ENCODE measurements at regions not wholly inside any gene's neighbourhood (a gene's known extent, or its start where the extent isn't known, plus 50 kb on each side); places are given as distances from the start of the nearest gene placed in this dataset.
"Not testable (repeated sequence)": the region's sequence is repeated elsewhere in the genome, so short reads cannot be mapped to it uniquely, and the experiment has no call there.

GRCh38 chr14:96688629-96689028 is 108.6 kb upstream of the VRK1 start:
- no peak for DNase-seq

DNA sequence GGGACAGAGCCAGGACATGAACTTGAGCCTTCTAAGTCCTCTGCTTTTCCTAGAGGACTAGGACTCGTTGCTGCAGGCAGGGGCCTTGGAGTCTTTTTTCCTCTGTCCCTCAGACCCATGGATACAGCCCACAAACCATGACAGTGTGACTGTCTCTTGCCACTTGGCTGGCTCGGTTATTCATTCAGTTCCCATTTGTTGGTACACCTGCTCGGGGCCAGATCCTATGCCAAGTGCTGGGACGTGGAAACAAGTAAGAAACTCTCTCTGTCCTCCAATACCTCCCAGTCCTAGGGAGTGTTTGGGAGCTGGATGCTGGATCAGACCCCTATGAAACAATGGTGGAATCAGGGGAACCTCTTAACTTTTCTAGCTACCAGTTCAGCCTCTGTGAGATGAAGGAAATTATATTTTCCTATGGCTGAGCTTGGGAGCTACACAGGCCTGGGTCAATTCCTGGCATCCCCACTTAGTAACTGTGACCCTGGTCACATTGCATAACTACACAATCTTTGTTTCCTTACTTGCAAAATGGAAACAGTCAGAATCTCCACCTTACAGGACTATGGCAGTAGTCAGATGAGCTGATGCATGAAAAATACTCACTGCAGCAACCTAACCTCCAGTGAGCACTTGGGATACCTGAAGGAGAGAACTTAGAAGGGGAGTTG is 106.3 kb upstream of the VRK1 start:
- DNase-seq: no peak

DNA sequence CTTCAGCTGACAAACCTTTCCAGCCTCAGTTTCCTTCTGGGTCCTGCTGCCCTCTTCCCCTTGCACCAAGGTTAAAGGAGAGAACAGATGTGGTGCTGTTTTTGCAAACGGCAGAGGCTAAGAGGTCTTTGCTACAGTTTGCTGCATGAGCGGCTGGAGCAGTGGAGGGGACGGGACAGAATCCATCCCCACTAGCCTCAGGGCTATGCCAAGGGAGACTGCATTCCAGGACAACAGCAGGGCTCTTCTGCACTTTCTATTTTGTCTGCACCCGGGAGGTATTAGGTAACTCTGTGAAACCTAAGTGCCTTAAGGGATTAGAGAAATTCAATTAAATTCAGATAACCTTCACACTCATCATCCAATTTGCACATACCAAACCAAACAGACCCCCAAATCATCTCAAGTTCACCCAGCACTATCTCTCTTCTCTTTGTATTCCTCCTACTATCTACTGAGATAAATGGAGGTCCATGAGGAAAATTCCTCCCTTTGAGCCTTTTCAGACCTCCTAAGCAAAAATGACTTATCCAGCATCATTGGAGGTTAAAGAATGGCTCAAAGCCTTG is 103.8 kb upstream of the VRK1 start:
- DNase-seq: no peak

- no peak for DNase-seq
These were observed 103.2 kb upstream of the VRK1 start for GRCh38 chr14:96693987-96694386.

GRCh38 chr14:96698960-96699539 is 98.1 kb upstream of the VRK1 start:
- no peak for DNase-seq

GRCh38 chr14:96699666-96700065 is 97.5 kb upstream of the VRK1 start:
- no peak for DNase-seq

DNA sequence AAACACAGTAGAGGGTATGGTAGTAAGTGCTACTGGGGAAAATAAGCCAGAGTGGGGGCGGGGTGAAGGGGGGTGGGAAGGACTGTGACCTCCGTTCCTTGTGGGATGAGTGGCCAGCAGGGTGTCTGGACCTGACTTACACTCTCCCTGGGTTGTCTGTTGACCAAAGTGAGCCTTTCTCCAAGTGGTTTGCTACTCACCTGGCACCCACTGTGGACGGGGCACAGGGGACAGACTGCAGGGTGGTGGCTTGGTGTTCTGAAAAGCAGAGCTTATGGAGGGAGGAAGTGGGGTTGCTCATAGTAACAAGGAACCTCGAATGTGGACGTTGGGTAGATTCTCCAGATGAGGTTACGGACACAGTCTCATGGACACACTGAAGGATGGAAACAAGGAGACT is 94.4 kb upstream of the VRK1 start:
- DNase-seq: no peak

GRCh38 chr14:96705422-96706092 is 91.6 kb upstream of the VRK1 start:
- no peak for DNase-seq

GRCh38 chr14:96706893-96707292 is 90.3 kb upstream of the VRK1 start:
- DNase-seq: no peak

GRCh38 chr14:96710060-96710666 is 87.0 kb upstream of the VRK1 start:
- DNase-seq: peak; percentile 20

DNA sequence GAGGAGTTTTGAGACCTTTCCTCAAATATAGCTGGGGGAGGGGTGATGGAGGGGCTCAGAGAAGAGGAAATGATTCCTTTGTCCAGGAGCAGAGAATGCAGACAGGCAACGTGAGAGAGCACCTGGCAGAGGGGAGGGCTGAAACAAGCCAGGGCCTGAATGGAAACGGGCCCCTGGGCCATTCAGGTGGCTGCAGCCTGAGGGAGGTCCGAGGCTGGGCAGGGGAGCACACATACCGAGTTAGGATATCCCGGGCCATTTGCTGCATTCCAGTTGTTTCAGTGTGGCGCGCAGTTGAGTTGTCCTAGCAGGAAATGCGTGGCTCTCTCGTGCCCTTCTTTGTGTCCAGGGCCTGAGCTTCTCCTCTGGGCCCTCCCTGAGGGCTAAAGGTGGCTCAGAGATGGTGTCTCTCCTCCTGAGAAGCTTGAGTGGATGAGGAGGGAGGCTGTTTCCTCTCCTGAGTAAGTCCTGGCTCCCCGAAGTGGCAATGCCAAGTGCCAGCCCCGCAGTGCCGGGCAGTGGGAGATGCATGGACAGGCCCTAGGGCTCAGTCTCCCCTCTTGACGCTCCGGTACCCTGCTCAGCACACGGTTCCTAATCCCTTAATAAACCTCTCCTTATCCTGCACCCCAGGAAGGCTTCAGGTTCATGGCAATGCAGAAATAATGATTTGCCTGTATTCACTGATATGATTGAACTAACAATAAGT is 85.5 kb upstream of the VRK1 start:
- no peak for DNase-seq

DNA sequence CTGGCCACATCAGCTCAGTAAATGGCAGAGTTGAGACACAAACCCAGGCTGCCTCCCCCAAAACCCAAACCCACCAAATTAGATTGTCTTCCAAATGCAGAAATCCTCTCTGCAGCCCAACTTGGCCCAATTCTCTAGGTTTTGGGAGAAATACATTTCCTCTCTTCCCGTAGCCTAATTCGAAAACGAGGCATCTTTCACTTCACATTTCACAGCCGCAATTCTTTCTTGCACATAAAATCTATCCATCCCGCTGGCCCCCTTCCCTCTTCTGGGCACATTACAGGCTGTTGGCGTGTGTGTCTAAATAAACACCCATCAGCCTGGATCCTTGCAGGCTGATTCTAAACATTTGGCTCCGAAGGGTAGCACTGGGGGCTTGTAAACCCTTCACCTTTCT is 83.8 kb upstream of the VRK1 start:
- DNase-seq: no peak

GRCh38 chr14:96714537-96714936 is 82.6 kb upstream of the VRK1 start:
- DNase-seq: not testable (repeated sequence)

- DNase-seq: no peak
These were observed 80.1 kb upstream of the VRK1 start for GRCh38 chr14:96717116-96717515.

GRCh38 chr14:96718407-96718806 is 78.8 kb upstream of the VRK1 start:
- no peak for DNase-seq

- DNase-seq: not testable (repeated sequence)
These were observed 76.5 kb upstream of the VRK1 start for GRCh38 chr14:96720702-96721101.

DNA sequence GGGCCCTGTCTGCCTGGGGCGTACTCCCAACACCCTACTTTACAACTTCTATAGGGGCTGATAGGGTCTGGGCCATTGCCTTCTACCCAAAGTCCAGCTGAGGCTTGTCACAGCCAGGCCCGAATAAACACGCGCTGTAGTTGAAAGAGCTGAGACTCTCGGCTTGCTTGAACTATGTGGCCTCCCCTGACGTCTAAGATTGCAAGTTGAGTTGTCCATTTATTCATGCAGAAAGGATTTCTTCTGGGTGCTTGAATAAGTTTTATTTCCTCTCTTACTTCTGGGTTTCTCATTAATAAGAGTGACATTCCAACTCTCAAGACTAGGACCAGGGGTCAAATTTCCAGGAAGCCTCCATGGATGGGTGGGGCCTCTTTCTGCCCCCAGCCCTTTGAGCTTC is 74.4 kb upstream of the VRK1 start:
- DNase-seq: no peak

- DNase-seq: no peak
These were observed 73.2 kb upstream of the VRK1 start for GRCh38 chr14:96723946-96724345.

DNA sequence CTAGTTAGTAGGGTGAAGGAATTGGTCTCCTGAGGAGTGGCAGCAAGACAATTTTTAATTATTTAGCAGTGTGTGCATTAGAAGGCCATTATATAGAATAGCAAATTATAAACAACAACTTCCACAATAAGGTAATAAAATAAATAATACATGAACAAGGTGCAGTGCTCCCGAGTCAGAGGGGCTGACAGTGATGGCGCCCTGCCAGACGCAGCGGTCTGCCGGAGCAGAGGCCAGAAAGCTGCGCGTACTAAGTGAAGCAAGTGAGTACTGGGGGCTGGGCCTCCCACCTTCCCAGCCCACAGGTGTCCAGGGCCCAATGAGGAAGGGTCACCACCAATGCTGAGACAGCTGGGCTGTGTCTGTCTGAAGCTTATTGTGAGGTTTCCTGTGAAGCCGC is 72.0 kb upstream of the VRK1 start:
- no peak for DNase-seq

DNA sequence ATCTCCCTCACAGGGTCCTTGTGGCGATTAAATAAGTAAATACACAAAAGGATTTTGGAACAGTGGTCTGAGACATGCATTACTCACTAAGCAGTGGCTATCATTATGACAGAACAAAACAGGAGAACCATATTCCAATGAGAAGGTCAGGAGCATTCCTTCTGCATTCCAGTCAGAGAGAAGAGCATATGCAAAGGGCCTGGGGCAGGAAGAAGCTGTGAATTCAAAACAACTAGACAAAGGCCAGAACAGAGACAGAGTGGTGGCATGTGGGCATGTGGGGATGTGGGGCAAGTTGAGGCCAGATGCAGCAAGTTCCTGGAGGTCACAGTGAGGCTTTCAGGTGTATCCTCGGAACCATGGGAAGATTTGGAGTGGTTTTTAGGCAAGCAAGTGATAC is 70.1 kb upstream of the VRK1 start:
- no peak for DNase-seq

DNA sequence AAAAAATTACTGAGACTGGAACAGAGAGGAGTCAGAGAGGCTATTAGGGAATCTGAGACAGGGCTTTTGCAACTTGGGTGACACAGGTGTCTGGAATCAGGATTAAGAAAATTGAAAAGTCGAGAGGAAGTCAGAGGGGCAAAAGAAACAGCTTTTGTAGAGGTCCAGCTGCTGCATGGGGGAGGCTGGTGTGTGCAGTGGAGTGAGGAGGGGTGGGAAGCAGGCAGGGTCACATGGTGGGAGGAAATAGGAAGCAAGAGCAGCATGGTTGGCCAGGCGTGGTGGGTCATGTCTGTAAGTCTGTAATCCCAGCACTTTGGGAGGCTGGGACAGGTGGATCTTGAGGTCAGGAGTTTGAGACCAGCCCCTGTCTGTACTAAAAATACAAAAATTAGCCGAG is 69.7 kb upstream of the VRK1 start:
- DNase-seq: no peak

DNA sequence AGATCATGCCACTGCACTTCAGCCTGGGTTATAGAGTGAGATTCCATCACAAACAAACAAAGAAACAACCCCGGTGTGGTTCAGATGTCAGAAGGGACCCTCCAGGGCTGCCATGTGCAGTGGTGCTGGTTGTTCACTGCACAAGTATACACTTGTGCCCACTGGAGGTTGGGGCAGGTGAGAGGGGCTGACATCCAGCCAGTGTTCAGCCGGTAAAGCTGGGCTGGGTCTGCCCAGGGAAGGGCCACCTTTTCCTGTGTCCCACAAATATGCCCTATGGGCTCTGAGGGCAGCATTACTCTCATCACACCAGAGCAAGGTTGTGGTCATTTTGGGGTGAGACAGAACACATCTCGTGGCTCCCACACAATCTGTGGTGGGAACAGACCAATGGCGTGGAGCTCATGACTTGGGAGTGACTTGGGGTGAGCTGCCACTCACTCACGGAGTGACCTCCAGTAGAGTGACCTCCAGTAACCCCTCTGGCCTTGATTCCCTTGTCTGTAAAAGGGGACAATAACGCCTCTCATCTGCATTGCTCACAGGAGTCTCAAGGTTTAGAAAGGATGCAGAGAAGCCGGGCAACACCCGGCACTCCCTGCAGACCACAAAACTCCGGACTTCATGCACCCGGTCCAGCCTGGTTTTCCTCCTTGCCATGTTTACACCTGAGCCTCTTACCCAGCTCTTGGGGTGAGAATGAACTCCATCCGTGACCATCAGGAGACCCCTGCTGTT is 69.0 kb upstream of the VRK1 start:
- DNase-seq: no peak

Measured in NCI-H446 treated with DMSO at 0.1 percent for 48 hours (cell line).